OCI-LY1 (cell line): ENCODE measurements at regions not wholly inside any gene's neighbourhood (a gene's known extent, or its start where the extent isn't known, plus 50 kb on each side); places are given as distances from the start of the nearest gene placed in this dataset.

Experiments
- H2AFZ ChIP-seq: fragments of 200-600 bp; sonication (generic), shearing (Covaris generic); 2 replicates; pipeline ENCODE4 v1.6.0; 2014; ENCODE audit warnings: antibody characterized with exemption, mild to moderate bottlenecking, low read length
- H3F3A ChIP-seq: fragments of 200-600 bp; sonication (generic), shearing (Covaris generic); 2 replicates; pipeline ENCODE4 v1.6.0; 2014; ENCODE audit warnings: mild to moderate bottlenecking, antibody characterized with exemption, low read length, moderate library complexity; ENCODE audit not compliant: insufficient read depth
- H3K27ac ChIP-seq: fragments of 200-600 bp; sonication (generic); 2 replicates; pipeline ENCODE4 v1.5.1; 2014; ENCODE audit warnings: low read length, mixed run types, mild to moderate bottlenecking, low read depth; ENCODE audit not compliant: poor library complexity, severe bottlenecking
- H3K27me3 ChIP-seq: fragments of 200-600 bp; sonication (generic); 2 replicates; pipeline ENCODE4 v1.6.0; 2014; ENCODE audit warnings: antibody characterized with exemption, mild to moderate bottlenecking, low read length, moderate library complexity; ENCODE audit not compliant: insufficient read depth
- H3K36me3 ChIP-seq: fragments of 200-600 bp; sonication (generic); 2 replicates; pipeline ENCODE4 v1.6.1; 2014; ENCODE audit warnings: mild to moderate bottlenecking, antibody characterized with exemption, low read length, moderate library complexity, mixed read lengths; ENCODE audit not compliant: insufficient read depth
- H3K4me1 ChIP-seq: fragments of 200-600 bp; sonication (generic); 2 replicates; pipeline ENCODE4 v1.5.1; 2014; ENCODE audit warnings: mild to moderate bottlenecking, low read length, moderate library complexity; ENCODE audit not compliant: insufficient read depth, severe bottlenecking
- H3K4me2 ChIP-seq: fragments of 200-600 bp; sonication (generic), shearing (Covaris generic); 2 replicates; pipeline ENCODE4 v1.6.1; 2014; ENCODE audit warnings: low read length
- H3K4me3 ChIP-seq: fragments of 200-600 bp; sonication (generic); 2 replicates; pipeline ENCODE4 v1.5.1; 2014; ENCODE audit warnings: low read length, low read depth, mild to moderate bottlenecking, mixed read lengths; ENCODE audit not compliant: poor library complexity, severe bottlenecking
- H3K79me2 ChIP-seq: fragments of 200-600 bp; shearing (Covaris generic); 2 replicates; pipeline ENCODE4 v1.6.1; 2016; ENCODE audit warnings: mixed run types, low read length, mixed read lengths; ENCODE audit not compliant: insufficient read depth
- H3K9ac ChIP-seq: fragments of 200-600 bp; sonication (generic), shearing (Covaris generic); 2 replicates; pipeline ENCODE4 v1.6.1; 2014; ENCODE audit warnings: mild to moderate bottlenecking, low read length, mixed read lengths
- H3K9me2 ChIP-seq: fragments of 200-600 bp; sonication (generic), shearing (Covaris generic); 2 replicates; pipeline ENCODE4 v1.6.1; 2014; ENCODE audit warnings: low read depth, mild to moderate bottlenecking, low read length, mixed read lengths
- H3K9me3 ChIP-seq: fragments of 200-600 bp; shearing (Covaris generic); 2 replicates; pipeline ENCODE4 v1.6.1; 2014; ENCODE audit warnings: low read length, mixed read lengths
- H4K20me1 ChIP-seq: fragments of 200-600 bp; sonication (generic), shearing (Covaris generic); 2 replicates; pipeline ENCODE4 v1.6.0; 2016; ENCODE audit warnings: mild to moderate bottlenecking, low read length; ENCODE audit not compliant: insufficient read depth
- CTCF ChIP-seq: fragments of 200-600 bp; sonication (generic), shearing (Covaris generic); IDR thresholded peaks from 2 replicates; pipeline ENCODE4 v1.5.1; 2017; ENCODE audit warnings: mild to moderate bottlenecking, antibody characterized with exemption, low read length, moderate library complexity, mixed read lengths
- EZH2 ChIP-seq: fragments of 200-600 bp; sonication (generic), shearing (Covaris generic); IDR thresholded peaks from 2 replicates; pipeline ENCODE4 v1.8.0; 2017; ENCODE audit warnings: borderline replicate concordance, mixed run types, mild to moderate bottlenecking, antibody characterized with exemption, low read length, moderate library complexity, mixed read lengths

GRCh38 chr16:86982347-86982596 is 334.9 kb downstream of the C16orf95 start:
- H3K9me3 ChIP-seq, result no peaks in the 10 kb centered on the region
- no peak overlapping the region for H2AFZ ChIP-seq
- H3K4me3 ChIP-seq, result no peak overlapping the region
- TF ChIP-seq CTCF (no peak), EZH2 (no peak)
- H3K79me2 ChIP-seq, result no peaks in the 10 kb centered on the region
- no peak overlapping the region for H3K9ac ChIP-seq
- no peaks in the 10 kb centered on the region for H3F3A ChIP-seq
- no peaks in the 10 kb centered on the region for H3K36me3 ChIP-seq
- no peak overlapping the region for H3K27ac ChIP-seq
- H3K4me1 ChIP-seq, result no peaks in the 10 kb centered on the region
- no peaks in the 10 kb centered on the region for H3K9me2 ChIP-seq
- no peak overlapping the region for H3K4me2 ChIP-seq
- H3K27me3 ChIP-seq, result no peaks in the 10 kb centered on the region; the same call in 1 of the 2 replicates
- H4K20me1 ChIP-seq, result no peaks in the 10 kb centered on the region

GRCh38 chr16:86982912-86983311 is 334.3 kb downstream of the C16orf95 start:
- Histone ChIP-seq H3F3A (no peaks in the 10 kb centered on the region), H3K27me3 (no peaks in the 10 kb centered on the region; the same call in 1 of the 2 replicates), H3K79me2 (no peaks in the 10 kb centered on the region), H3K9ac (no peak overlapping the region), H3K4me2 (no peak overlapping the region), H3K27ac (no peak overlapping the region), H3K4me3 (no peak overlapping the region), H2AFZ (no peak overlapping the region), H3K4me1 (no peaks in the 10 kb centered on the region), H3K9me3 (no peaks in the 10 kb centered on the region), H3K36me3 (no peaks in the 10 kb centered on the region), H4K20me1 (no peaks in the 10 kb centered on the region), H3K9me2 (no peaks in the 10 kb centered on the region)
- no peak for TF ChIP-seq EZH2
- no peak for TF ChIP-seq CTCF

GRCh38 chr16:86983621-86984020 is 333.6 kb downstream of the C16orf95 start:
- no peak overlapping the region for H2AFZ ChIP-seq
- no peaks in the 10 kb centered on the region for H3F3A ChIP-seq
- no peaks in the 10 kb centered on the region for H3K9me2 ChIP-seq
- no peaks in the 10 kb centered on the region for H4K20me1 ChIP-seq
- H3K9ac ChIP-seq, result no peak overlapping the region
- H3K27me3 ChIP-seq, result no peaks in the 10 kb centered on the region; the same call in 1 of the 2 replicates
- no peak overlapping the region for H3K27ac ChIP-seq
- H3K36me3 ChIP-seq, result no peaks in the 10 kb centered on the region
- H3K4me2 ChIP-seq, result no peak overlapping the region
- TF ChIP-seq CTCF, result no peak
- TF ChIP-seq EZH2, result no peak
- no peak overlapping the region for H3K4me3 ChIP-seq
- H3K4me1 ChIP-seq, result no peaks in the 10 kb centered on the region
- no peaks in the 10 kb centered on the region for H3K9me3 ChIP-seq
- no peaks in the 10 kb centered on the region for H3K79me2 ChIP-seq
